Suprapubic skin (tissue), 3 donors: ENCODE measurements at regions not wholly inside any gene's neighbourhood (a gene's known extent, or its start where the extent isn't known, plus 50 kb on each side); places are given as distances from the start of the nearest gene placed in this dataset.

ENCODE experiments used
- POLR2A ChIP-seq, 2 donors: fragments of 450-650 bp; IDR thresholded peaks; one replicate each; pipeline ENCODE4 v1.6.1; 2017; ENCODE audit warnings: antibody characterized with exemption in 2 of 2, mild to moderate bottlenecking in 2 of 2, moderate library complexity in 2 of 2
- TF ChIP-seq, protein P1 (sequence below), 2 donors: fragments of 200-600 bp in 1 of 2; fragments of 450-650 bp in 1 of 2; sonication (generic) in 1 of 2; IDR thresholded peaks; one replicate each; pipeline ENCODE4 v1.5.1; 2016 to 2019; ENCODE audit warnings: antibody characterized with exemption in 2 of 2, mild to moderate bottlenecking in 1 of 2, moderate library complexity in 1 of 2

DNA sequence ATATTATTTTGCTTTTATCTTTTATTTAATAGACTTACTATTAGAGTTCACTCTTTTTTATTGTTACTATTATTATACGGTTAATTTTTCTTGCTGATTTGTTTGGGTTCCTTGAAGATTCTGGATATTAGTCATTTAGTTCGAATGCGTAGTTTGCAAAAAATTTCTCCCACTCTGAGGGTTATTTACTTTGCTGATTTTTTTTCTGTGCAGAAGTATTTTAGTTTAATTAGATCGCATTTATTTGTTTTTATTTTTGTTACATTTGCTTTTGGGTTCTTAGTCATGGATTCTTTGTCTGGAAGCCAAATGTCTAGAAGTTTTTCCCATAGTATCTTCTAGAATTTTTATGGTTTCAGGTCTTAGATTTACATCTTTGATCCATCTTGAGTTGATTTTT, 585.2 kb downstream of the CPS1 start:
- no peak for TF ChIP-seq POLR2A (IDR thresholded peaks at IDR 0.05)
- TF ChIP-seq, protein P1, sequence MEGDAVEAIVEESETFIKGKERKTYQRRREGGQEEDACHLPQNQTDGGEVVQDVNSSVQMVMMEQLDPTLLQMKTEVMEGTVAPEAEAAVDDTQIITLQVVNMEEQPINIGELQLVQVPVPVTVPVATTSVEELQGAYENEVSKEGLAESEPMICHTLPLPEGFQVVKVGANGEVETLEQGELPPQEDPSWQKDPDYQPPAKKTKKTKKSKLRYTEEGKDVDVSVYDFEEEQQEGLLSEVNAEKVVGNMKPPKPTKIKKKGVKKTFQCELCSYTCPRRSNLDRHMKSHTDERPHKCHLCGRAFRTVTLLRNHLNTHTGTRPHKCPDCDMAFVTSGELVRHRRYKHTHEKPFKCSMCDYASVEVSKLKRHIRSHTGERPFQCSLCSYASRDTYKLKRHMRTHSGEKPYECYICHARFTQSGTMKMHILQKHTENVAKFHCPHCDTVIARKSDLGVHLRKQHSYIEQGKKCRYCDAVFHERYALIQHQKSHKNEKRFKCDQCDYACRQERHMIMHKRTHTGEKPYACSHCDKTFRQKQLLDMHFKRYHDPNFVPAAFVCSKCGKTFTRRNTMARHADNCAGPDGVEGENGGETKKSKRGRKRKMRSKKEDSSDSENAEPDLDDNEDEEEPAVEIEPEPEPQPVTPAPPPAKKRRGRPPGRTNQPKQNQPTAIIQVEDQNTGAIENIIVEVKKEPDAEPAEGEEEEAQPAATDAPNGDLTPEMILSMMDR (IDR thresholded peaks at IDR 0.05): no peak
